ENCODE measurements at regions not wholly inside any gene's neighbourhood (a gene's known extent, or its start where the extent isn't known, plus 50 kb on each side); places are given as distances from the start of the nearest gene placed in this dataset.
A peak's percentile ranks its signal among the peaks of the same experiment; 100 is the strongest.

DNA sequence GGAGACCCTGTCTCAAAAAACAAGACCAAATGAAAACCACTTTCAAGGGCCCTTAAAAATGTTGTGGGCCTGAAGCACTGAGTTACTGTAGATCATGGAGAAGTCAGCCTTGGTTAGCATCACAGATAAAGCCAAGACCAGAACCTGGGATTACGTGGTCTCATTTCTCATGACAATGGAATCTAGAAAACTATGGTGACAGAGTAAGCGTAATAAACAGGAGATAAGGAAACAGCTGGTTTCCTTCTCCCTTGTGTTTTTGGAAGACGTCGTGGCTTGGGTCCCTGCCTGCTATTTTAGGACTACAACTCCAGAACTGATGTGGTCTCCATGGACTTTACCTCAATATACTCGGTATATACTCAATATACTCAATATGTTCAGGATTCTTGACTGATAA, 180.7 kb upstream of the ZFHX3 start:
- no peak for DNase-seq (ENCODE audit: low spot score)
- H3K4me1 Mint-ChIP-seq (ENCODE audit: unreplicated experiment): peaks cover 16% of the 10 kb centered on the region
- TF ChIP-seq CTCF (IDR thresholded peaks at IDR 0.05; ENCODE audit: unreplicated experiment): no peak
- no peak overlapping the region for H3K4me3 Mint-ChIP-seq (ENCODE audit: unreplicated experiment)
- H3K9me3 Mint-ChIP-seq (ENCODE audit: unreplicated experiment): no peaks in the 10 kb centered on the region
- H3K36me3 Mint-ChIP-seq (ENCODE audit: low read depth, unreplicated experiment): no peaks in the 10 kb centered on the region
- H3K27ac Mint-ChIP-seq (ENCODE audit: unreplicated experiment): no peak overlapping the region
- no peaks in the 10 kb centered on the region for H3K27me3 Mint-ChIP-seq (ENCODE audit: unreplicated experiment)

GRCh38 chr16:73226675-73227074, 178.7 kb upstream of the ZFHX3 start:
- DNase-seq (ENCODE audit: low spot score): no peak
- Mint-ChIP-seq H3K4me1 (ENCODE audit: unreplicated experiment) (peaks cover 16% of the 10 kb centered on the region), H3K27me3 (ENCODE audit: unreplicated experiment) (no peaks in the 10 kb centered on the region), H3K36me3 (ENCODE audit: low read depth, unreplicated experiment) (no peaks in the 10 kb centered on the region), H3K27ac (ENCODE audit: unreplicated experiment) (peak overlapping the region; percentile 89), H3K4me3 (ENCODE audit: unreplicated experiment) (no peak overlapping the region), H3K9me3 (ENCODE audit: unreplicated experiment) (no peaks in the 10 kb centered on the region)
- TF ChIP-seq CTCF (IDR thresholded peaks at IDR 0.05; ENCODE audit: unreplicated experiment): no peak

DNA sequence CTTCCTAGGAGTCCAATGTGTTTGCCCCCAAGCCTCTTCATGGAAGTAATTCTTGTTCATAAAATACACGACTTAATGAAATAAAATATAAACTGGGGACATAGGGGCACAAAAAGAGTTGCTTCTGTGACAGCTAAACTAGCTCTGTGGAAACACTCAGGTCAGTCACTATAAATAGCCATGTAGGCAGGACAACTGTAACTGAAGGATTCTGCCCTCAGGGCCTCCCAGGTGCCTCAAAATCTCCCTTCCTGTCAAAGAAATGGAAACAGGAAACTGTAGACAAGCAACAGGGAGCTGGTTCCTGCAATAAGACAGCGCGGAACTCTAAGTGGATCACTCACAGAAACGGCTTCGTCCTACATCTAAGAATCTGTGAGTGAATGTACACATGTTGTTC, 178.1 kb upstream of the ZFHX3 start:
- H3K9me3 Mint-ChIP-seq (ENCODE audit: unreplicated experiment): no peaks in the 10 kb centered on the region
- H3K4me1 Mint-ChIP-seq (ENCODE audit: unreplicated experiment): peaks cover 16% of the 10 kb centered on the region
- no peak for TF ChIP-seq CTCF (IDR thresholded peaks at IDR 0.05; ENCODE audit: unreplicated experiment)
- H3K36me3 Mint-ChIP-seq (ENCODE audit: low read depth, unreplicated experiment): no peaks in the 10 kb centered on the region
- no peaks in the 10 kb centered on the region for H3K27me3 Mint-ChIP-seq (ENCODE audit: unreplicated experiment)
- H3K27ac Mint-ChIP-seq (ENCODE audit: unreplicated experiment): peak overlapping the region; percentile 89
- no peak overlapping the region for H3K4me3 Mint-ChIP-seq (ENCODE audit: unreplicated experiment)
- no peak for DNase-seq (ENCODE audit: low spot score)

DNA sequence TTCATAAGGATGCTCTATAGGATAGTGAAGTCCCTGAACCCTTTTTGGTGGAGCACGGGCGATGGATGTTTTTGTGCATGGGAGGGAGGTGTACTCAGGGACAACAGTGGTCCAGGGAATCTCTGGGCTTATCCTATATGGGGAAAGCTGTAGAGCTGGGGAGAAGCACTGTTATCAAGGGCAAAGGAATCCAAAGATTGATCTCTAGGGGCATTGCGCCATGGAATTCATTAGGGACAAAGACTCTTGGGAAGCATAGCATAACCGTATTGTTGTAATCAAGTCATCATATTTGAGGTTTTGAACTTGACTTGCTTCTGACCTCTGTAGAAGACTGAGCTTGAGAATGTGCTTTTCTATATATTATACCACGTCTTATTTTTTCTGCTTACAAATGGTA, 172.9 kb upstream of the ZFHX3 start:
- no peak for TF ChIP-seq CTCF (IDR thresholded peaks at IDR 0.05; ENCODE audit: unreplicated experiment)

DNA sequence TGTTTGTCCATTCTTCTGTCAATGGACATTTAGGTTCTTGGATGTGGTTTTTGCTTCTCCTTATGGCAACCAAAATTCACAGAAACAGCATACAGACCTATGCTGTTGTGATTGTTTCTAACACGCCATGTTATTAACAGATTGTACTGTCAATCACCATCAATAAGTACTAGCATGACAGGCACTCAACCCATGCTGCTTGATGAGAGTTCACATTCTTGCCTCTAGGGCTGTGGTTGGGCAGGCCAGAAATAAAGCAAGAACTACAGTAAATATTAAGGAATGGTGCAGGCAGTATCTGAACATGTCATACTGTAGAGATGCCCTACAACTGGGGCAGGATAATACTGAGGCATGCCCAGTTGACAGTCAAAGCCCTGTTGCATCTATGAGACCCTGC, 171.2 kb upstream of the ZFHX3 start:
- TF ChIP-seq CTCF (IDR thresholded peaks at IDR 0.05; ENCODE audit: unreplicated experiment): peak; percentile 32
- no peaks in the 10 kb centered on the region for H3K36me3 Mint-ChIP-seq (ENCODE audit: low read depth, unreplicated experiment)
- no peak for DNase-seq (ENCODE audit: low spot score)
- H3K9me3 Mint-ChIP-seq (ENCODE audit: unreplicated experiment): no peaks in the 10 kb centered on the region
- no peak overlapping the region for H3K4me3 Mint-ChIP-seq (ENCODE audit: unreplicated experiment)
- no peaks in the 10 kb centered on the region for H3K4me1 Mint-ChIP-seq (ENCODE audit: unreplicated experiment)
- peaks cover 2% of the 10 kb centered on the region for H3K27me3 Mint-ChIP-seq (ENCODE audit: unreplicated experiment)
- no peak overlapping the region for H3K27ac Mint-ChIP-seq (ENCODE audit: unreplicated experiment)

More for the DNA sequence above, 172.9 kb upstream of the ZFHX3 start:
- H3K36me3 Mint-ChIP-seq (ENCODE audit: low read depth, unreplicated experiment): no peaks in the 10 kb centered on the region
- H3K9me3 Mint-ChIP-seq (ENCODE audit: unreplicated experiment): no peaks in the 10 kb centered on the region
- H3K4me3 Mint-ChIP-seq (ENCODE audit: unreplicated experiment): no peak overlapping the region
- H3K27me3 Mint-ChIP-seq (ENCODE audit: unreplicated experiment): peaks cover 2% of the 10 kb centered on the region
- H3K27ac Mint-ChIP-seq (ENCODE audit: unreplicated experiment): no peak overlapping the region
- no peak for DNase-seq (ENCODE audit: low spot score)
- peaks cover 3% of the 10 kb centered on the region for H3K4me1 Mint-ChIP-seq (ENCODE audit: unreplicated experiment)
